ENCODE measurements at regions not wholly inside any gene's neighbourhood (a gene's known extent, or its start where the extent isn't known, plus 50 kb on each side); places are given as distances from the start of the nearest gene placed in this dataset.
"Not testable (repeated sequence)": the region's sequence is repeated elsewhere in the genome, so short reads cannot be mapped to it uniquely, and the experiment has no call there.

- DNase-seq (ENCODE audit: low read depth in 4 of 4, low spot score in 3 of 4), result peak in 1 of 4 donors; percentile 9
These were observed 646.3 kb downstream of the UTRN start for GRCh38 chr6:144931172-144932035.

GRCh38 chr6:144932621-144933020 is 647.5 kb downstream of the UTRN start:
- DNase-seq (ENCODE audit: low read depth in 4 of 4, low spot score in 3 of 4), result no peak

GRCh38 chr6:144935181-144935580 is 650.0 kb downstream of the UTRN start:
- DNase-seq (ENCODE audit: low read depth in 4 of 4, low spot score in 3 of 4), result no peak

- DNase-seq (ENCODE audit: low read depth in 4 of 4, low spot score in 3 of 4), result no peak
These were observed 650.5 kb downstream of the UTRN start for GRCh38 chr6:144935661-144936060.

- no peak for DNase-seq (ENCODE audit: low read depth in 4 of 4, low spot score in 3 of 4)
These were observed 651.6 kb downstream of the UTRN start for GRCh38 chr6:144936764-144937163.

GRCh38 chr6:144939921-144940320 is 654.8 kb downstream of the UTRN start:
- DNase-seq (ENCODE audit: low read depth in 4 of 4, low spot score in 3 of 4), result no peak

- peak in 1 of 4 donors; percentile 7 for DNase-seq (ENCODE audit: low read depth in 4 of 4, low spot score in 3 of 4)
These were observed 659.0 kb downstream of the UTRN start for GRCh38 chr6:144944106-144944505.

GRCh38 chr6:144947398-144947976 is 662.4 kb downstream of the UTRN start:
- DNase-seq (ENCODE audit: low read depth in 4 of 4, low spot score in 3 of 4), result no peak

GRCh38 chr6:144951730-144952437 is 666.7 kb downstream of the UTRN start:
- DNase-seq (ENCODE audit: low read depth in 4 of 4, low spot score in 3 of 4), result no peak

GRCh38 chr6:144952456-144953240 is 667.5 kb downstream of the UTRN start:
- DNase-seq (ENCODE audit: low read depth in 4 of 4, low spot score in 3 of 4), result no peak

- no peak for DNase-seq (ENCODE audit: low read depth in 4 of 4, low spot score in 3 of 4)
These were observed 668.6 kb downstream of the UTRN start for GRCh38 chr6:144953552-144954240.

- DNase-seq (ENCODE audit: low read depth in 4 of 4, low spot score in 3 of 4), result no peak
These were observed 669.1 kb downstream of the UTRN start for GRCh38 chr6:144954241-144954556.

GRCh38 chr6:144955392-144955791 is 670.3 kb downstream of the UTRN start:
- DNase-seq (ENCODE audit: low read depth in 4 of 4, low spot score in 3 of 4), result no peak

- no peak for DNase-seq (ENCODE audit: low read depth in 4 of 4, low spot score in 3 of 4)
These were observed 670.7 kb downstream of the UTRN start for GRCh38 chr6:144955859-144956258.

- not testable (repeated sequence) for DNase-seq (ENCODE audit: low read depth in 4 of 4, low spot score in 3 of 4)
These were observed 671.6 kb downstream of the UTRN start for GRCh38 chr6:144956697-144957096.

- DNase-seq (ENCODE audit: low read depth in 4 of 4, low spot score in 3 of 4), result no peak
These were observed 672.3 kb downstream of the UTRN start for GRCh38 chr6:144957236-144957937.

- no peak for DNase-seq (ENCODE audit: low read depth in 4 of 4, low spot score in 3 of 4)
These were observed 684.0 kb downstream of the UTRN start for GRCh38 chr6:144969154-144969553.

GRCh38 chr6:144969602-144970272 is 684.6 kb downstream of the UTRN start:
- DNase-seq (ENCODE audit: low read depth in 4 of 4, low spot score in 3 of 4), result no peak

- peak in 2 of 4 donors; percentile 16 to 17 for DNase-seq (ENCODE audit: low read depth in 4 of 4, low spot score in 3 of 4)
These were observed 692.2 kb downstream of the UTRN start for GRCh38 chr6:144977250-144977864.
